Suppressor macrophage treated with lipopolysaccharide for 4 hours (primary cell): ENCODE measurements at regions not wholly inside any gene's neighbourhood (a gene's known extent, or its start where the extent isn't known, plus 50 kb on each side); places are given as distances from the start of the nearest gene placed in this dataset.

ENCODE experiments used
- DNase-seq: peaks from one replicate; pipeline ENCODE4 v3.0.0-alpha.2; 2020

GRCh38 chr11:8800520-8801110 is 110.4 kb upstream of the AKIP1 start:
- no peak for DNase-seq

DNA sequence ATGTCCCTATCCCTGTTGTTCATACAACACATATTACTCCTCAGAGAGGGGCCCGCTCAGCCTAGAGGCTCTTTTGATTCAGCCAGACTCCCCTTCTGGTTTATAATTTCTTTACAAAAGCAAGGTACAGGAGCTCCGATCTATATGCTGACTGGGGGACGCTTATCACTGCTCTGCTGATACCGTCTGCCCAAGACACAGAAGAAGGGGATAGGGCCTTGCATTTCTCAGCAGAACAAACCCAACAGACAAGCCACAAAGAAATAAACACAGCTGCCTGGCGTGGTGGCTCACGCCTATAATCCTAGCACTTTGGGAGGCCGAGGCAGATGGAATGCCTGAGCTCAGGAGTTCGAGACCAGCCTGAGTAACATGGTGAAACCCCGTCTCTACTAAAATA is 109.9 kb upstream of the AKIP1 start:
- no peak for DNase-seq

DNA sequence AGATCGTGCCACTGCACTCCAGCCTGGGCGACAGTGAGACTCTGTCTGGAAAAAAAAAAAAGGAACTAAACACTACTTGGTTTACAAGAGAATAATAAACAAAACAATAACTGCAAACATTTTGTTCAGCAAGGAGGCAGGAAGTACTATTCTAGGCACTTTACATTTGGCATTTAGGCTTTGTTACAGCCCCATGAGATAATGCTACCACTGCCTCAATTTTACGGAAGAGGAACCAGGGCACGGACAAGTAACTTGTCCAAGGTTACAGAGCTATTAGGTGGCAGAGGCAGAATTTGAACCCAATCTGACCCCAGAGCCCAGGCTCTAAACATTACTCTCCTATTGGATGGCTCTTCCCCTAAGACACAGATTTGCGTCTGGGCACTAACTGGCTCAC is 108.7 kb upstream of the AKIP1 start:
- peak; percentile 49 for DNase-seq

GRCh38 chr11:8803973-8804372 is 107.0 kb upstream of the AKIP1 start:
- no peak for DNase-seq

DNA sequence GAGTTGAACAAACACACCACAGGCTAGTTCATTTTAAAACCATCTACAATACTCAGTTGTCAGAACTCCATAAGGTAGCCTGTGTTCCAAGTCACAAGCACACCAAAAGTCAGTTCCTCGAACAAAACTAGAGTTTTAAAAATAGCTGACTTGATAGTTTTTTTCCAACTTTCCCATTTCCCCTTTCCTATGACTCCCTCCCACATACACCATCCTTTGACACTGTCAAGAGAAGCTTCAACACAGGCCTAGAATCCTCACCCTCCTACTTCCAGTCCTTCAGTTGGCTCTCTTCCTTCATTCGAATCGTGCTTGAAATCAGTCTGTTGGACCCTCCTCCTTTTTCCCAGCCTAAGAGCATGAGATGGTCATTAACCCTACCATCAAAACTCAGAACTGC is 105.7 kb upstream of the AKIP1 start:
- peak; percentile 66 for DNase-seq

GRCh38 chr11:8806974-8807373 is 104.0 kb upstream of the AKIP1 start:
- no peak for DNase-seq

- peak; percentile 37 for DNase-seq
Measured at GRCh38 chr11:8807544-8808225, 103.3 kb upstream of the AKIP1 start.

DNA sequence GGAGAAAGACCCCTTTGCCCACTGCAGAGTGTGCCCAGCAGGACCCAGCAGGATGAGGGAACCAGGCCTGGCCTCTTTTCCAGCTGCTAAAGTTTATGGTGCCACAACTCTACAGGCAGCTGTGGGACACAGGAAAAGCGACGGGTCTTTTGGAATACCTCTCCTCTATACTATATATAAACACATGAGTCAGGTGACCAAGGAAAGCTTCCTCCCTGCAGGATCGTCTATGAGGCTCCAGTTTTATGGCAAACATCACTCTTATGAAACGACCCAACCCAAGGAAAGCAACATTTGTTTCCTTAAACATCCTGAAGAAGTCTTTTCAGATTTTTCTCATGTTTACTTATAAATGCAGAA is 102.8 kb upstream of the AKIP1 start:
- DNase-seq, result no peak

GRCh38 chr11:8809241-8809938 is 101.6 kb upstream of the AKIP1 start:
- DNase-seq, result no peak

DNA sequence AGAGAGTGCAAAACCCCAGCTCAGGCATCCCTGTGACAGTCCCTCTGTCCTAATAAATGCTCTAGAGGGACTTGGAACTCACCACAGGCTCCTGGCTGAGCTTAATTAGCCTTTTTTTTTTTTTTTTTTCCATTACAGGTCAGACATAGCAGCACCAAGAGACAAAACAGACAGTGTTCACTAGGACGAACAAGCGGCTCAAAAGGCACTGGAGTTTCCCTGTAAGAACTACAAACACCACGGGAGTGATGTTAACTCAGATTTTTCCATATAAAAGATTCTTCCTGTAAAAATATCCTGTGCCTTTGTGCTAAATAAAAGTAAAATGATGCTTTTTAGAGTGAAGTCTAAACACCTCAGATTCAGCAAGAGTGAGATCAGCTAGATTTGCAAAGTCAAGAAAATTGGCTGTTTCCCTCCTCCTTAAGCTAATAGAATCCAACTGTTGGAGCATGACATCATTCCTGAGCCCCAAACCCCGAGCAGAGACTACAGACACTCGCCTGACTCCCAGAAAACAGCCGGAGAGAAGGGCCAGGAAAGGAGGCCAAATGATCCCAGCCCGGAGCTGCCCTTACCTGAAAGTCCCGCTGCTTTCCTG is 101.0 kb upstream of the AKIP1 start:
- no peak for DNase-seq

DNA sequence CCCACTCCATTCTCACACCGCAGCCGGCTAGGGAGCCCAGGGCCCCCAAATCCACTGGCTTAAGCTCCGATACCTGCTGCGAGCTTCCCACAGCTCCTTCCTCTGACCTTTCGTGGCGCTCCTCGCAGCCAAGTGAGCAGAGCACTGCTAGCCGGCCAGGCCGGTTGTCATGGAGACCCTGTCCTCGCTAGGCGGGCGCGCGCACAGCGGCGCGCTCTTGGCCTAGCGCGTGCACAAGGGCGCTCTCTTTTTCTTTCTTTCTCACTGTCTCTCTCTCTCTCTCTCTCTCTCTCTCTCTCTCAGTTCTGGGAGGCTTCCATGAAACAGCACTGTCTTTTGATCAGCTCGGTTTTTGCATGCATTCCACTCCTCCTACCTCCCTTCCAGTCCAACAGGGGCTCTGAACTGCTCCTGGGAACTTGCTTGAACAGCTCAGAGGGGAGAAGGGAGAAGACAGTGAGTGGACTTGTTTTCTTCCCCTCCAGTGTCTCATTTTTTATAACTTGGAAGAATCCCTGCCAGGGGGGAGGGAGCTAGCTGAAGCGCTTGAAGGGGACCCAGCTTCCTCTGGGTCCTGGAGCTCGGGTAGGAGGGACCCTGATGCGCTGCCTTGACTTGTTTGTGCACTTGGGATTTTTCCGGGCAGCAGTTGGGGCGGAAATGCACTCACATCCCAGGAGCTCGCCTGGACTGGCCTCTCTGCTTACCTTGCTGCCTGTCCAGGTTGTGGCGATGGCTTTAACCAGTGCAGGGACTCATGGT is 100.3 kb upstream of the AKIP1 start:
- DNase-seq, result peak; percentile 40

DNA sequence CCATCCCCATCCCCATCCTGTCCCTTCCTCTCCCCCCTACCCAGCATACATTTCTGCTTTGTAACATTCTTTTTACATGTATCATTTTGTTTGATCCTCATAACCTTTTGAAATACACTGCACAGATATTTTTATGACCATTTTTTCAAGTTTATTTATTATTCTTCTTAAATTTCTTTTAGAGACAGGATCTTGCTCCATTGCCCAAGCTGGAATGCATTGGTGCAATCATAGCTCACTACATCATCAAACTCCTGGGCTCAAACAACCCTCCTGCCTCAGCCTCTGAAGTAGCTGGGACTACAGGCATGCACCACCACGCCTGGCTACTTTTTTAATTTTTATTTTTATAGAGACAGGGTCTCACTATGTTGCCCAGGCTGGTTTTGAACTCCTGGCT is 99.4 kb upstream of the AKIP1 start:
- no peak for DNase-seq

DNA sequence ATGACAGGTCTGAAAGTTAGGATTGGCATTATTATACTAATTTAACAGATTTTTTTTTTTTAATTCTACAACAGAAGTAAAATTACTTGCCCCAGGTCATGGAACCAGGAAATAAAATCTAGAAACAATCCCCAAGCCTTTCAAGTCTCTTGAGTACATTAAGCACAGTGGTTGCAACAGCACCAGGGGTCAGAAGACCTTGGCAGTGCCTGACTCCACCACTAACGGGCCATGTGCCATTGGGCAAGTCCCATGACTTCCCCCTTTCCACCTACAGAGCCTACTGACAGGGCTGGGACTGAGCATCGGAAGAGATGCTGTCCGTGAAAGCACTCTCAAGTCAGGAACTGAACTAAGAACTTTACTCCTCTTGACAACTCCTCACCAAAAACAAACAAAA is 98.6 kb upstream of the AKIP1 start:
- DNase-seq, result peak; percentile 93

DNA sequence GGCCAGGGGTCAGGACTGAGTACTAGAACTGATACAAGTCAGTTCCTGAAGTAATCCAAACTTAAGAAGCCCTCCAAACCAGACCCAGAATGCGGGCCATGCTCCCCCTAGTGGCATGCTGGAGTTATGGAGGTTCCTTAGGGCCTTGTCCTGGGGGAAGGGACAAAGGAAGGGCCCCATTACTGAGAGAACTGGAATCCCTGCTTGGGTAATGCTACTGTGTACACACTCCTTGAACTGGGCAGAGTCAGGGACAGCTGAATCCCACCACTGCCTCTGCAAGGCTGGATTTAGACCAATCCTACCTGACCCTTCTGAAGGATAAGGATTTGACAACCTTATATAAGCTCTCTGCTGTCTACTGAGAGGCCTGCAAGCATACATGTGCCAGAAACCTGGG is 97.3 kb upstream of the AKIP1 start:
- peak; percentile 83 for DNase-seq

DNA sequence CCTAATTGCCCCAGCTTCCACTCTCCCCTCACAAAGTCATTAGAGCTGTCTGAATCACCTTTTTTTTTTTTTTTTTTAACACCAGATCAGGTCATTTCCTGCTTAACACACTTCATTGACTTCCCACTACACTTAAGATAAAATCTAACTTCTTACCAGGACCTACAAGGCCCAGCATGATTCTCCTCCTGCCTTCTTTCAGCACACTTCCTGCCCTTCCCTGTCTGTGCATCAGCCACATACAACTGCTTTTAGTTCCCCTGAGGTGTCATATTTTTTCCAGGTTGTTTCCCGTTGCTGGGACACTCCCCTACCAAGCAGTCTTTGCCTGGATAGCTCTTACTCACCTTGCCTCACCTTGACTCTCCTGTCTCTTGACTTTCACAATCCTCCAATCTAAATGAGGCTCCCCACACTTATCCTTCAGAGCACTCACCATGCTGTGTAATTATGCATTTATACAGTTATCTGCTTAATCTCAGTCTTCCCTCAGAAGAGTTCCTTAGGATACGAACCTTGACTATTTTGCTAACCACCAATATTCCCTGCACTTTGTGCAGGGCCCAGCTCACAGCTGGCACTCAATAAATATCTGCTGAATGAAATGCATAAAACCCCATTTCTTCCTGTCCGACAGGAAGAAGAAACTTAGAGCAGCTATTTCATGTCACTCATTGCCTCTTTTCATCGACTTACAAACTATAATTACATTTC is 96.6 kb upstream of the AKIP1 start:
- no peak for DNase-seq

GRCh38 chr11:8814923-8815240 is 96.1 kb upstream of the AKIP1 start:
- DNase-seq, result no peak

DNA sequence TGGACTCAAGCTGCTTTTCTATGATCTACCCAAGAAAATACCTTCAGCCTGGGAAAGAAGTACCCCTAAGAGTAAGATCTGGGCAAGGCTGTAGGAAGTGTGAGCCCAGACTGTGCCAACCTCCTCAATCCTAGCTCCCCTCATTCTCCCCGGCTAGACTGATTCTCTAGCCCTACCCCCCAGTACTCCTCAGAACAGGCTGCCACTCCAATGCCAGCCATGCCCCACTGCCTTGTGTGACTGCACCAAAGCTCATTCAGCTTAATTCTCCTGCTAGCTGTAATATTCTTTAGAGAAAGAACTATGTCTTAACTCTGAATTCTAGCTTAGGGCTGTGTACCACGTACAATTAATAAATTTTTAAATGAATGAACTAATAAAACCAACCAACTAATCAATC is 92.6 kb upstream of the AKIP1 start:
- no peak for DNase-seq

DNA sequence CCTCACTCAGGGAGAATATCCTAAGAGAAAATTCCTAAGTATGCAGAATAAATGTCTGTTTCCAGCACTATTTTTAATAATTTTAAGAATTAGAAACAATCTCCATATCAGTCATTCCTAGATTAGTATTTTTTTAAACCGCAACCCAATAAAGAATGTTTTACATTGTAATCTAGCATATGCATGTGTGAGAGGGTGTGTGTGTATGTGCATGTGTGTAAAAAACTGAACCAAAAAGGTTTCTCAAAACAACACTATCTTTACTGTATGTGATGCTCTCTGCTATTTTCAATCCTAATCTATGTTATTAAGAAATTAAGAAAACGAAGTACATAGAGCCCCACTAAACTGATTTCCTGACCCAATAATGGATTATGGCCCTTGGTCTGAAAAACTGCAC is 90.6 kb upstream of the AKIP1 start:
- no peak for DNase-seq

DNA sequence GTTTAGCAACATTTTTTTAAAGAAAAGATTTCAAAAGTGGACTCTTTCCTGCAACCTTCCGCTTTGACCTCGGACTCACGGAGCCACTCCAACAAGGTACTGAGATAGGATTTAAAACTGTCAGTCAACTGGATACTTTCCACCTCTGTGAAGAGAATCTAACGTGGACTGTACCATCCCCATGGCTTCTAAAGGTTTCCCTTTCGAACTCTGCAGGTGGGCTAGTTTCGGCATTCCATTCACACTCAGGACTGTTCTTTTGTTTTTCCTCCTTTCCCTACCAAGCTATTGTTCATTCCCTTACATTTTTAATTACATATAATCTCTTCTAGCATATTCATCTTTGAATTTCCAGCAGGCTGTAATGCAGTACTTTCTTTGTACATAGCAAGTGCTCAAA is 88.5 kb upstream of the AKIP1 start:
- DNase-seq, result no peak

DNA sequence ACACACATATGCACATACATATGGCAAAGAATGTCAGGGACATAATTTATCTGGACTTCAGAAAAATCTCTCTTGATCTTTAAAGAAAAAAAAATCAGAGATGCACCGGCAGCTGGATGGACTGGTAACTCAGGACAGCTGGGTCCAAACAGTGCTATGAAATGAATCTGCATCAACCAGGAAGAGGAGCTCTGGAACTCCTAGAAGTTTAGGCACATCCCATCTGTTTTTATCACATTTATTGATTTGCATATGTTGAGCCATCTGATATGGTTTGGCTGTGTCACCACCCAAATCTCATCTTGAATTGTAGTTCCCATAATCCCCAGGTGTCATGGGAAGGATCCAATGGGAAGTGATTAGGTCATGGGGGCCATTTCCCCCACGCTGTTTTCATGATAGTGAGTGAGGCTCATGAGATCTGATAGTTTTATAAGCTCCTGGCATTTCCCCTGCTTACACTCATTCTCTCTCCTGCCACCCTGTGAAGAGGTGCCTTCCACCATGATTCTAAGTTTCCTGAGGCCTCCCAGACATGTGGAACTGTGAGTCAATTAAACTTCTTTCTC is 87.7 kb upstream of the AKIP1 start:
- DNase-seq, result no peak

GRCh38 chr11:8826139-8826786 is 84.7 kb upstream of the AKIP1 start:
- no peak for DNase-seq
